HepG2 (cell line): ENCODE measurements at regions not wholly inside any gene's neighbourhood (a gene's known extent, or its start where the extent isn't known, plus 50 kb on each side); places are given as distances from the start of the nearest gene placed in this dataset.

Source experiments
- ATAC-seq: fragments of 200-7000 bp; cut with Tn5 transposase; 3 replicates; pipeline ENCODE4 v1.9.1; 2020; ENCODE audit warnings: mild to moderate bottlenecking, moderate library complexity
- BruUV-seq: library from RNA; stranded (reverse); fragments of 400-500 nt; replicated peaks from 2 replicates; lab custom pipeline; 2021; lab: Mats Ljungman, UMichigan
- CTCF ChIA-PET: fragments of 300-600 bp; formaldehyde crosslinking; extraction: SDS; loops from one replicate; lab custom pipeline; 2021; ENCODE audit warnings: low total read pairs, inconsistent platforms, low intra/inter-chr PET ratio; lab: Yijun Ruan, JAX
- POLR2A ChIA-PET: fragments of 350-600 bp; sonication (Branson Sonifier 250); formaldehyde crosslinking; loops from one replicate; lab custom pipeline; 2020; ENCODE audit warnings: antibody characterized with exemption, inconsistent platforms; lab: Yijun Ruan, JAX
- DNase-seq: peaks from one replicate; pipeline ENCODE4 v3.0.0-alpha.2; 2015; ENCODE audit warnings: low spot score
- FAIRE-seq: peaks from 3 replicates; lab custom pipeline; 2011; peaks lifted over from hg19 to GRCh38; lab: Jason Lieb, UNC
- H2AFZ ChIP-seq: one replicate; pipeline ENCODE4 v1.6.1; 2011; ENCODE audit warnings: low read length, inconsistent platforms
- H3K27ac ChIP-seq: fragments of 300-600 bp; 3 replicates; pipeline ENCODE4 v1.8.0; 2011; ENCODE audit warnings: mixed run types, mild to moderate bottlenecking, mixed read lengths, low read length, inconsistent platforms; ENCODE audit not compliant: insufficient read depth; ENCODE audit errors: extremely low read length
- H3K27me3 ChIP-seq, 2 experiments: fragments of 200-600 bp in 1 of 2; 2 replicates in 1 of 2; 3 replicates in 1 of 2; pipeline versions ENCODE4 v1.6.0 to v1.8.0; 2011; ENCODE audit warnings: low read length in 2 of 2, mild to moderate bottlenecking in 2 of 2, moderate library complexity in 2 of 2, inconsistent platforms in 1 of 2; ENCODE audit not compliant: insufficient read depth in 2 of 2, control insufficient read depth in 1 of 2
- H3K36me3 ChIP-seq, 2 experiments: fragments of 200-600 bp in 1 of 2; replicated peaks in 1 of 2; 2 replicates in 1 of 2; 3 replicates in 1 of 2; pipeline versions ENCODE4 v1.5.1 to v1.8.0; 2011; ENCODE audit warnings: low read length in 2 of 2, inconsistent platforms in 1 of 2; ENCODE audit not compliant: insufficient read depth in 2 of 2, control insufficient read depth in 1 of 2
- H3K4me1 ChIP-seq: 2 replicates; pipeline ENCODE4 v1.5.1; 2012; ENCODE audit warnings: low read length, inconsistent platforms; ENCODE audit not compliant: insufficient read depth
- H3K4me2 ChIP-seq: 2 replicates; pipeline ENCODE4 v1.6.0; 2011; ENCODE audit warnings: low read depth, low read length, inconsistent platforms
- H3K4me3 ChIP-seq, 3 experiments: fragments of 200-600 bp in 1 of 3; sonication (generic), shearing (Covaris generic) in 1 of 3; replicated peaks in 1 of 3; 2 replicates each; pipeline ENCODE4 v1.5.1; 2011 to 2016; ENCODE audit warnings: low read length in 3 of 3, inconsistent platforms in 2 of 3, low read depth in 2 of 3, mild to moderate bottlenecking in 2 of 3, control low read depth in 1 of 3, mixed read lengths in 1 of 3; ENCODE audit not compliant: insufficient read depth in 1 of 3
- H3K79me2 ChIP-seq: one replicate; pipeline ENCODE4 v1.6.1; 2011; ENCODE audit warnings: low read length, inconsistent platforms; ENCODE audit not compliant: insufficient read depth
- H3K9ac ChIP-seq: 2 replicates; pipeline ENCODE4 v1.6.0; 2011; ENCODE audit warnings: mild to moderate bottlenecking, low read depth, low read length, inconsistent platforms; ENCODE audit not compliant: insufficient read depth
- H3K9me3 ChIP-seq: 2 replicates; pipeline ENCODE4 v1.5.1; 2012; ENCODE audit warnings: mild to moderate bottlenecking, low read length
- H4K20me1 ChIP-seq: 2 replicates; pipeline ENCODE4 v1.6.0; 2011; ENCODE audit warnings: inconsistent platforms, mild to moderate bottlenecking, low read length, moderate library complexity; ENCODE audit not compliant: insufficient read depth
- ESRRA ChIP-seq: sonication (generic); formaldehyde crosslinking; IDR thresholded peaks from 2 replicates; pipeline ENCODE4 v1.5.1; 2020; ENCODE audit warnings: mild to moderate bottlenecking, low read depth, missing genetic modification reagents
- KLF16 ChIP-seq, 2 experiments: sonication (generic) in 1 of 2; formaldehyde crosslinking in 1 of 2; IDR thresholded peaks; 2 replicates each; pipeline versions ENCODE4 v1.6.1 to v1.8.0; 2016 to 2023; ENCODE audit warnings: missing genetic modification reagents in 2 of 2, missing compliant biosample characterization in 1 of 2
- MYC ChIP-seq: sonication (generic); formaldehyde crosslinking; IDR thresholded peaks from 2 replicates; pipeline ENCODE4 v1.9.0; 2021; ENCODE audit warnings: missing genetic modification reagents, borderline replicate concordance
- PAX8 ChIP-seq: sonication (generic); formaldehyde crosslinking; IDR thresholded peaks from 2 replicates; pipeline ENCODE4 v1.8.0; 2022; ENCODE audit warnings: mild to moderate bottlenecking, missing genetic modification reagents, borderline replicate concordance
- SALL2 ChIP-seq: sonication (generic); formaldehyde crosslinking; IDR thresholded peaks from 2 replicates; pipeline ENCODE4 v1.8.1; 2023; ENCODE audit warnings: mild to moderate bottlenecking, missing genetic modification reagents, inconsistent platforms
- SMYD3 ChIP-seq: sonication (generic); formaldehyde crosslinking; IDR thresholded peaks from 2 replicates; pipeline ENCODE4 v1.8.1; 2023; ENCODE audit warnings: mild to moderate bottlenecking, missing genetic modification reagents
- SOX6 ChIP-seq, 2 experiments: fragments of 450-650 bp in 1 of 2; sonication (generic) in 1 of 2; formaldehyde crosslinking in 1 of 2; IDR thresholded peaks; 2 replicates each; pipeline versions ENCODE4 v1.4.0 to v1.6.1; 2017 to 2020; ENCODE audit warnings: antibody characterized with exemption in 1 of 2, mild to moderate bottlenecking in 1 of 2, missing genetic modification reagents in 1 of 2
- ZFP1 ChIP-seq: IDR thresholded peaks from 2 replicates; pipeline ENCODE4 v1.6.1; 2016
- ZNF326 ChIP-seq: sonication (generic); formaldehyde crosslinking; IDR thresholded peaks from 2 replicates; pipeline ENCODE4 v1.4.0; 2020; ENCODE audit warnings: missing genetic modification reagents, borderline replicate concordance
- ZSCAN31 ChIP-seq: sonication (generic); formaldehyde crosslinking; IDR thresholded peaks from 2 replicates; pipeline ENCODE4 v1.5.0; 2020; ENCODE audit warnings: low read depth, mild to moderate bottlenecking, missing genetic modification reagents
- WGBS: methylation state at CpG from one replicate; pipeline ENCODE4 v1.1.6; 2017; ENCODE audit warnings: low lambda C conversion rate; 5-methylcytosine and 5-hydroxymethylcytosine counted together
- in situ Hi-C: cut with HindIII; loops from 2 replicates; pipeline ENCODE4 v1.10.0; 2017; ENCODE audit warnings: low pct_unique_long_range_greater_than_20kb; ENCODE audit not compliant: extremely low pct_ligation_motif_present
- intact Hi-C: fragments of 100-400 bp; cut with micrococcal nuclease; formaldehyde crosslinking; loops from one replicate; pipeline ENCODE4 v1.10.0; 2022; ENCODE audit not compliant: unreplicated experiment
- TF ChIP-seq, protein P1 (sequence below): sonication (generic); formaldehyde crosslinking; IDR thresholded peaks from 2 replicates; pipeline ENCODE4 v1.4.0; 2020; ENCODE audit warnings: low read depth, mild to moderate bottlenecking, missing genetic modification reagents
- TF ChIP-seq, protein P2 (sequence below): sonication (generic); formaldehyde crosslinking; IDR thresholded peaks from 2 replicates; pipeline ENCODE4; 2020; ENCODE audit warnings: missing genetic modification reagents, mild to moderate bottlenecking, borderline replicate concordance
- TF ChIP-seq, protein P3 (sequence below), 2 experiments: IDR thresholded peaks; 2 replicates each; pipeline ENCODE4 v1.6.1; 2011 to 2012; ENCODE audit warnings: low read length in 2 of 2, borderline replicate concordance in 1 of 2, low read depth in 1 of 2, mild to moderate bottlenecking in 1 of 2, moderate library complexity in 1 of 2
- TF ChIP-seq, protein P4 (sequence below): sonication (generic); formaldehyde crosslinking; IDR thresholded peaks from 2 replicates; pipeline ENCODE4 v1.8.1; 2023; ENCODE audit warnings: mild to moderate bottlenecking, inconsistent platforms, moderate library complexity, missing genetic modification reagents, borderline replicate concordance
- TF ChIP-seq, protein P5 (sequence below): IDR thresholded peaks from 2 replicates; pipeline ENCODE4 v1.6.1; 2018; ENCODE audit warnings: missing genetic modification reagents

DNA sequence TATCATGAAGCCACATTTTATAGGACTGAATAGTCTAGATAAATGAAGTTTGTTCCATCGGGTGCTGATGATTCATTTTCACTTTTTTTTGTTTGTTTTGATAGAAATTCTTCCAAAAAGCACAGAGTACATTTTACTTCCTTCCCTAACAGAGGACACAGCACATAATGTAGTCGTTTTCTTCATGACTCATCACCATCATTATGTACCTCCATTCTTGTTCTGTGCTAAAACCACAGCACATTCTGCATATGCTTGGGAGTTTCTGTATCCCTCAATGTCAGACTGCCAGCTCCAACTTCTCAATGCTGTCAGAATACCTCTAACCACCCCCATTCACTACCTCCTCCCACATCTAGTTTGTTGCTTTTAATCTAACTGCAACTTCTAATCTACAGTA is 1004.9 kb upstream of the ADGRB3 start:
- H2AFZ ChIP-seq = no peak overlapping the region
- WGBS = 0% methylated on average over 2 of the region's 2 CpGs
- ATAC-seq = no peak
- TF ChIP-seq KLF16 (CRISPR knock-in tag; IDR thresholded peaks at IDR 0.05) (no peak), ZFP1 (CRISPR knock-in tag) (no peak), ESRRA (CRISPR knock-in tag) (no peak), SALL2 (CRISPR knock-in tag) (no peak), MYC (no peak), SOX6 (IDR thresholded peaks at IDR 0.05) (no peak), SOX6 (CRISPR knock-in tag; IDR thresholded peaks at IDR 0.05) (no peak), SMYD3 (CRISPR knock-in tag) (no peak), PAX8 (CRISPR knock-in tag) (no peak), ZNF326 (no peak), ZSCAN31 (CRISPR knock-in tag) (no peak)
- TF ChIP-seq, protein P1, sequence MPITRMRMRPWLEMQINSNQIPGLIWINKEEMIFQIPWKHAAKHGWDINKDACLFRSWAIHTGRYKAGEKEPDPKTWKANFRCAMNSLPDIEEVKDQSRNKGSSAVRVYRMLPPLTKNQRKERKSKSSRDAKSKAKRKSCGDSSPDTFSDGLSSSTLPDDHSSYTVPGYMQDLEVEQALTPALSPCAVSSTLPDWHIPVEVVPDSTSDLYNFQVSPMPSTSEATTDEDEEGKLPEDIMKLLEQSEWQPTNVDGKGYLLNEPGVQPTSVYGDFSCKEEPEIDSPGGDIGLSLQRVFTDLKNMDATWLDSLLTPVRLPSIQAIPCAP = no peak
- TF ChIP-seq, protein P2, sequence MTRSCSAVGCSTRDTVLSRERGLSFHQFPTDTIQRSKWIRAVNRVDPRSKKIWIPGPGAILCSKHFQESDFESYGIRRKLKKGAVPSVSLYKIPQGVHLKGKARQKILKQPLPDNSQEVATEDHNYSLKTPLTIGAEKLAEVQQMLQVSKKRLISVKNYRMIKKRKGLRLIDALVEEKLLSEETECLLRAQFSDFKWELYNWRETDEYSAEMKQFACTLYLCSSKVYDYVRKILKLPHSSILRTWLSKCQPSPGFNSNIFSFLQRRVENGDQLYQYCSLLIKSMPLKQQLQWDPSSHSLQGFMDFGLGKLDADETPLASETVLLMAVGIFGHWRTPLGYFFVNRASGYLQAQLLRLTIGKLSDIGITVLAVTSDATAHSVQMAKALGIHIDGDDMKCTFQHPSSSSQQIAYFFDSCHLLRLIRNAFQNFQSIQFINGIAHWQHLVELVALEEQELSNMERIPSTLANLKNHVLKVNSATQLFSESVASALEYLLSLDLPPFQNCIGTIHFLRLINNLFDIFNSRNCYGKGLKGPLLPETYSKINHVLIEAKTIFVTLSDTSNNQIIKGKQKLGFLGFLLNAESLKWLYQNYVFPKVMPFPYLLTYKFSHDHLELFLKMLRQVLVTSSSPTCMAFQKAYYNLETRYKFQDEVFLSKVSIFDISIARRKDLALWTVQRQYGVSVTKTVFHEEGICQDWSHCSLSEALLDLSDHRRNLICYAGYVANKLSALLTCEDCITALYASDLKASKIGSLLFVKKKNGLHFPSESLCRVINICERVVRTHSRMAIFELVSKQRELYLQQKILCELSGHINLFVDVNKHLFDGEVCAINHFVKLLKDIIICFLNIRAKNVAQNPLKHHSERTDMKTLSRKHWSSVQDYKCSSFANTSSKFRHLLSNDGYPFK (CRISPR knock-in tag) = no peak
- TF ChIP-seq, protein P3, sequence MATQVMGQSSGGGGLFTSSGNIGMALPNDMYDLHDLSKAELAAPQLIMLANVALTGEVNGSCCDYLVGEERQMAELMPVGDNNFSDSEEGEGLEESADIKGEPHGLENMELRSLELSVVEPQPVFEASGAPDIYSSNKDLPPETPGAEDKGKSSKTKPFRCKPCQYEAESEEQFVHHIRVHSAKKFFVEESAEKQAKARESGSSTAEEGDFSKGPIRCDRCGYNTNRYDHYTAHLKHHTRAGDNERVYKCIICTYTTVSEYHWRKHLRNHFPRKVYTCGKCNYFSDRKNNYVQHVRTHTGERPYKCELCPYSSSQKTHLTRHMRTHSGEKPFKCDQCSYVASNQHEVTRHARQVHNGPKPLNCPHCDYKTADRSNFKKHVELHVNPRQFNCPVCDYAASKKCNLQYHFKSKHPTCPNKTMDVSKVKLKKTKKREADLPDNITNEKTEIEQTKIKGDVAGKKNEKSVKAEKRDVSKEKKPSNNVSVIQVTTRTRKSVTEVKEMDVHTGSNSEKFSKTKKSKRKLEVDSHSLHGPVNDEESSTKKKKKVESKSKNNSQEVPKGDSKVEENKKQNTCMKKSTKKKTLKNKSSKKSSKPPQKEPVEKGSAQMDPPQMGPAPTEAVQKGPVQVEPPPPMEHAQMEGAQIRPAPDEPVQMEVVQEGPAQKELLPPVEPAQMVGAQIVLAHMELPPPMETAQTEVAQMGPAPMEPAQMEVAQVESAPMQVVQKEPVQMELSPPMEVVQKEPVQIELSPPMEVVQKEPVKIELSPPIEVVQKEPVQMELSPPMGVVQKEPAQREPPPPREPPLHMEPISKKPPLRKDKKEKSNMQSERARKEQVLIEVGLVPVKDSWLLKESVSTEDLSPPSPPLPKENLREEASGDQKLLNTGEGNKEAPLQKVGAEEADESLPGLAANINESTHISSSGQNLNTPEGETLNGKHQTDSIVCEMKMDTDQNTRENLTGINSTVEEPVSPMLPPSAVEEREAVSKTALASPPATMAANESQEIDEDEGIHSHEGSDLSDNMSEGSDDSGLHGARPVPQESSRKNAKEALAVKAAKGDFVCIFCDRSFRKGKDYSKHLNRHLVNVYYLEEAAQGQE (IDR thresholded peaks at IDR 0.05; ENCODE audit: borderline replicate concordance in 1 of 2, low read depth in 1 of 2, low read length in 2 of 2) = no peak
- TF ChIP-seq, protein P4, sequence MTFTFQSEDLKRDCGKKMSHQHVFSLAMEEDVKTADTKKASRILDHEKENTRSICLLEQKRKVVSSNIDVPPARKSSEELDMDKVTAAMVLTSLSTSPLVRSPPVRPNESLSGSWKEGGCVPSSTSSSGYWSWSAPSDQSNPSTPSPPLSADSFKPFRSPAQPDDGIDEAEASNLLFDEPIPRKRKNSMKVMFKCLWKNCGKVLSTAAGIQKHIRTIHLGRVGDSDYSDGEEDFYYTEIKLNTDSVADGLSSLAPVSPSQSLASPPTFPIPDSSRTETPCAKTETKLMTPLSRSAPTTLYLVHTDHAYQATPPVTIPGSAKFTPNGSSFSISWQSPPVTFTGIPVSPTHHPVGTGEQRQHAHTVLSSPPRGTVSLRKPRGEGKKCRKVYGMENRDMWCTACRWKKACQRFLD (CRISPR knock-in tag) = no peak
- TF ChIP-seq, protein P5, sequence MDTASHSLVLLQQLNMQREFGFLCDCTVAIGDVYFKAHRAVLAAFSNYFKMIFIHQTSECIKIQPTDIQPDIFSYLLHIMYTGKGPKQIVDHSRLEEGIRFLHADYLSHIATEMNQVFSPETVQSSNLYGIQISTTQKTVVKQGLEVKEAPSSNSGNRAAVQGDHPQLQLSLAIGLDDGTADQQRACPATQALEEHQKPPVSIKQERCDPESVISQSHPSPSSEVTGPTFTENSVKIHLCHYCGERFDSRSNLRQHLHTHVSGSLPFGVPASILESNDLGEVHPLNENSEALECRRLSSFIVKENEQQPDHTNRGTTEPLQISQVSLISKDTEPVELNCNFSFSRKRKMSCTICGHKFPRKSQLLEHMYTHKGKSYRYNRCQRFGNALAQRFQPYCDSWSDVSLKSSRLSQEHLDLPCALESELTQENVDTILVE (CRISPR knock-in tag) = no peak

More for the DNA sequence above, 1004.9 kb upstream of the ADGRB3 start:
- no peaks in the 10 kb centered on the region for H3K27me3 ChIP-seq
- H3K4me3 ChIP-seq = no peak overlapping the region
- H3K36me3 ChIP-seq = no peaks in the 10 kb centered on the region
- intact Hi-C loops (no loop called here), in situ Hi-C loops (no loop called here)
- FAIRE-seq = no peak
- H4K20me1 ChIP-seq = no peaks in the 10 kb centered on the region
- H3K4me2 ChIP-seq = no peak overlapping the region
- H3K27ac ChIP-seq = no peak overlapping the region
- H3K4me1 ChIP-seq = no peaks in the 10 kb centered on the region
- ChIA-PET CTCF (no interaction called here), POLR2A (no interaction called here)
- H3K79me2 ChIP-seq = no peaks in the 10 kb centered on the region
- H3K9me3 ChIP-seq = peaks cover 10% of the 10 kb centered on the region; the same call in 1 of the 2 replicates
- no TSS peak for BruUV-seq
- no peak for DNase-seq
- no peak overlapping the region for H3K9ac ChIP-seq
